Activated CD4-positive, alpha-beta memory T cell treated with anti-CD3 and anti-CD28 coated beads, Interleukin-2, amount 10 ng/mL, durations not matched to agents 7 days and 5 days (primary cell): ENCODE measurements at regions not wholly inside any gene's neighbourhood (a gene's known extent, or its start where the extent isn't known, plus 50 kb on each side); places are given as distances from the start of the nearest gene placed in this dataset.

Experiments used
- CTCF ChIA-PET: fragments of 350-600 bp; sonication (Branson Sonifier 250); formaldehyde crosslinking; loops from one replicate; lab custom pipeline; 2021; ENCODE audit warnings: antibody characterized with exemption, inconsistent platforms; lab: Charles Lee
- POLR2A ChIA-PET: fragments of 350-600 bp; sonication (Branson Sonifier 250); formaldehyde crosslinking; loops from one replicate; lab custom pipeline; 2021; ENCODE audit warnings: antibody characterized with exemption; lab: Charles Lee
- DNase-seq: peaks from one replicate; pipeline ENCODE4 v3.0.0-alpha.2; 2020
- H3K27ac Mint-ChIP-seq: one replicate; pipeline ENCODE4 v1.8.0; 2021; ENCODE audit warnings: mild to moderate bottlenecking, mixed read lengths
- H3K27me3 Mint-ChIP-seq: one replicate; pipeline ENCODE4 v1.8.0; 2021; ENCODE audit warnings: mixed read lengths
- H3K36me3 Mint-ChIP-seq: one replicate; pipeline ENCODE4 v1.8.0; 2021; ENCODE audit warnings: low read depth, mixed read lengths
- H3K4me1 Mint-ChIP-seq: one replicate; pipeline ENCODE4 v1.8.0; 2021; ENCODE audit warnings: mixed read lengths
- H3K4me3 Mint-ChIP-seq: one replicate; pipeline ENCODE4 v1.8.0; 2021; ENCODE audit warnings: mild to moderate bottlenecking, mixed read lengths
- H3K9me3 Mint-ChIP-seq: one replicate; pipeline ENCODE4 v1.8.0; 2021; ENCODE audit warnings: mixed read lengths

- no peaks in the 10 kb centered on the region for H3K27me3 Mint-ChIP-seq
- no peak overlapping the region for H3K4me3 Mint-ChIP-seq
- peaks cover 10% of the 10 kb centered on the region for H3K9me3 Mint-ChIP-seq
- DNase-seq, result no peak
- ChIA-PET CTCF (no interaction called here), POLR2A (no interaction called here)
- H3K4me1 Mint-ChIP-seq, result no peaks in the 10 kb centered on the region
- H3K36me3 Mint-ChIP-seq, result no peaks in the 10 kb centered on the region
- no peak overlapping the region for H3K27ac Mint-ChIP-seq
These were observed 363.8 kb upstream of the USP15 start for GRCh38 chr12:61896436-61896835.

GRCh38 chr12:61902403-61902802 lies 357.8 kb upstream of the USP15 start:
- CTCF ChIA-PET, result no interaction called here

GRCh38 chr12:61911113-61911512 lies 349.1 kb upstream of the USP15 start:
- H3K27me3 Mint-ChIP-seq, result no peaks in the 10 kb centered on the region
- H3K4me1 Mint-ChIP-seq, result no peaks in the 10 kb centered on the region
- no peaks in the 10 kb centered on the region for H3K9me3 Mint-ChIP-seq
- DNase-seq, result no peak
- no peak overlapping the region for H3K4me3 Mint-ChIP-seq
- ChIA-PET CTCF (no interaction called here), POLR2A (no interaction called here)
- no peak overlapping the region for H3K27ac Mint-ChIP-seq
- H3K36me3 Mint-ChIP-seq, result no peaks in the 10 kb centered on the region

More at GRCh38 chr12:61902403-61902802, 357.8 kb upstream of the USP15 start:
- H3K27me3 Mint-ChIP-seq, result no peaks in the 10 kb centered on the region
- no peak overlapping the region for H3K27ac Mint-ChIP-seq
- POLR2A ChIA-PET, result no interaction called here
- H3K4me1 Mint-ChIP-seq, result no peaks in the 10 kb centered on the region
- no peaks in the 10 kb centered on the region for H3K36me3 Mint-ChIP-seq
- H3K9me3 Mint-ChIP-seq, result peaks cover 14% of the 10 kb centered on the region
- no peak overlapping the region for H3K4me3 Mint-ChIP-seq
- DNase-seq, result no peak

GRCh38 chr12:61915420-61915819 lies 344.8 kb upstream of the USP15 start:
- Mint-ChIP-seq H3K27ac (no peak overlapping the region), H3K9me3 (no peaks in the 10 kb centered on the region), H3K27me3 (no peaks in the 10 kb centered on the region), H3K4me1 (no peaks in the 10 kb centered on the region), H3K4me3 (no peak overlapping the region), H3K36me3 (no peaks in the 10 kb centered on the region)
- CTCF ChIA-PET, result no interaction called here
- POLR2A ChIA-PET, result no interaction called here
- no peak for DNase-seq

GRCh38 chr12:61916831-61917230 lies 343.4 kb upstream of the USP15 start:
- no peaks in the 10 kb centered on the region for H3K4me1 Mint-ChIP-seq

GRCh38 chr12:61919686-61920085 lies 340.5 kb upstream of the USP15 start:
- Mint-ChIP-seq H3K36me3 (no peaks in the 10 kb centered on the region), H3K27me3 (no peaks in the 10 kb centered on the region), H3K9me3 (peaks cover 11% of the 10 kb centered on the region), H3K4me3 (no peak overlapping the region), H3K4me1 (no peaks in the 10 kb centered on the region), H3K27ac (no peak overlapping the region)
- no peak for DNase-seq
- ChIA-PET CTCF (no interaction called here), POLR2A (no interaction called here)

More at GRCh38 chr12:61916831-61917230, 343.4 kb upstream of the USP15 start:
- no peak for DNase-seq
- Mint-ChIP-seq H3K9me3 (peaks cover 7% of the 10 kb centered on the region), H3K4me3 (no peak overlapping the region), H3K27me3 (no peaks in the 10 kb centered on the region), H3K36me3 (no peaks in the 10 kb centered on the region), H3K27ac (no peak overlapping the region)
- CTCF ChIA-PET, result no interaction called here
- POLR2A ChIA-PET, result no interaction called here

GRCh38 chr12:61920230-61920629 lies 340.0 kb upstream of the USP15 start:
- H3K4me3 Mint-ChIP-seq, result no peak overlapping the region
- CTCF ChIA-PET, result no interaction called here
- H3K9me3 Mint-ChIP-seq, result peaks cover 11% of the 10 kb centered on the region
- POLR2A ChIA-PET, result no interaction called here
- H3K27me3 Mint-ChIP-seq, result no peaks in the 10 kb centered on the region
- no peaks in the 10 kb centered on the region for H3K4me1 Mint-ChIP-seq
- H3K27ac Mint-ChIP-seq, result no peak overlapping the region
- no peaks in the 10 kb centered on the region for H3K36me3 Mint-ChIP-seq
- no peak for DNase-seq

GRCh38 chr12:61923152-61923551 lies 337.1 kb upstream of the USP15 start:
- ChIA-PET POLR2A (no interaction called here), CTCF (no interaction called here)
- no peaks in the 10 kb centered on the region for H3K27me3 Mint-ChIP-seq
- no peaks in the 10 kb centered on the region for H3K4me1 Mint-ChIP-seq
- no peak overlapping the region for H3K27ac Mint-ChIP-seq
- no peak for DNase-seq
- H3K36me3 Mint-ChIP-seq, result no peaks in the 10 kb centered on the region
- peaks cover 27% of the 10 kb centered on the region for H3K9me3 Mint-ChIP-seq
- H3K4me3 Mint-ChIP-seq, result no peak overlapping the region

GRCh38 chr12:61934564-61934963 lies 325.6 kb upstream of the USP15 start:
- H3K4me1 Mint-ChIP-seq, result no peaks in the 10 kb centered on the region
- H3K27ac Mint-ChIP-seq, result no peak overlapping the region
- peaks cover 6% of the 10 kb centered on the region for H3K9me3 Mint-ChIP-seq
- no peaks in the 10 kb centered on the region for H3K27me3 Mint-ChIP-seq
- no peak overlapping the region for H3K4me3 Mint-ChIP-seq
- ChIA-PET CTCF (no interaction called here), POLR2A (no interaction called here)
- DNase-seq, result no peak
- no peaks in the 10 kb centered on the region for H3K36me3 Mint-ChIP-seq

- Mint-ChIP-seq H3K27me3 (no peaks in the 10 kb centered on the region), H3K36me3 (no peaks in the 10 kb centered on the region), H3K27ac (no peak overlapping the region), H3K4me3 (no peak overlapping the region), H3K4me1 (no peaks in the 10 kb centered on the region), H3K9me3 (peaks cover 3% of the 10 kb centered on the region)
- POLR2A ChIA-PET, result no interaction called here
- DNase-seq, result no peak
- CTCF ChIA-PET, result no interaction called here
These were observed 320.2 kb upstream of the USP15 start for GRCh38 chr12:61939977-61940376.

- POLR2A ChIA-PET, result no interaction called here
- H3K27me3 Mint-ChIP-seq, result no peaks in the 10 kb centered on the region
- no peaks in the 10 kb centered on the region for H3K4me1 Mint-ChIP-seq
- DNase-seq, result no peak
- H3K27ac Mint-ChIP-seq, result no peak overlapping the region
- H3K4me3 Mint-ChIP-seq, result no peak overlapping the region
- no peaks in the 10 kb centered on the region for H3K9me3 Mint-ChIP-seq
- H3K36me3 Mint-ChIP-seq, result no peaks in the 10 kb centered on the region
- CTCF ChIA-PET, result no interaction called here
These were observed 303.7 kb upstream of the USP15 start for GRCh38 chr12:61956545-61956944.

GRCh38 chr12:61974461-61974860 lies 285.7 kb upstream of the USP15 start:
- Mint-ChIP-seq H3K9me3 (peaks cover 4% of the 10 kb centered on the region), H3K36me3 (no peaks in the 10 kb centered on the region), H3K27ac (no peak overlapping the region), H3K4me3 (no peak overlapping the region), H3K27me3 (no peaks in the 10 kb centered on the region), H3K4me1 (no peaks in the 10 kb centered on the region)
- ChIA-PET CTCF (no interaction called here), POLR2A (no interaction called here)
- DNase-seq, result no peak

GRCh38 chr12:61985830-61986229 lies 274.4 kb upstream of the USP15 start:
- Mint-ChIP-seq H3K9me3 (no peaks in the 10 kb centered on the region), H3K4me3 (no peak overlapping the region), H3K4me1 (no peaks in the 10 kb centered on the region), H3K36me3 (no peaks in the 10 kb centered on the region), H3K27me3 (no peaks in the 10 kb centered on the region), H3K27ac (no peak overlapping the region)
- CTCF ChIA-PET, result interaction anchor here (0.6 to 1.1 kb wide), 2 partner anchors 20 to 814 kb away, joined by 3 read pairs; no protein-coding TSS in a partner anchor
- DNase-seq, result no peak
- POLR2A ChIA-PET, result no interaction called here

- H3K4me3 Mint-ChIP-seq, result no peak overlapping the region
- H3K4me1 Mint-ChIP-seq, result no peaks in the 10 kb centered on the region
- CTCF ChIA-PET, result no interaction called here
- H3K36me3 Mint-ChIP-seq, result no peaks in the 10 kb centered on the region
- no peak for DNase-seq
- no peak overlapping the region for H3K27ac Mint-ChIP-seq
- POLR2A ChIA-PET, result no interaction called here
- no peaks in the 10 kb centered on the region for H3K9me3 Mint-ChIP-seq
- no peaks in the 10 kb centered on the region for H3K27me3 Mint-ChIP-seq
These were observed 273.0 kb upstream of the USP15 start for GRCh38 chr12:61987173-61987572.
